HG02885 (cell line): ENCODE measurements at regions not wholly inside any gene's neighbourhood (a gene's known extent, or its start where the extent isn't known, plus 50 kb on each side); places are given as distances from the start of the nearest gene placed in this dataset.
A peak's percentile ranks its signal among the peaks of the same experiment; 100 is the strongest.

Experiments
- ATAC-seq: cut with Tn5 transposase; IDR thresholded peaks from one replicate; pipeline ENCODE4 v1.9.1; 2021; ENCODE audit warnings: mild to moderate bottlenecking; ENCODE audit not compliant: unreplicated experiment, poor library complexity

DNA sequence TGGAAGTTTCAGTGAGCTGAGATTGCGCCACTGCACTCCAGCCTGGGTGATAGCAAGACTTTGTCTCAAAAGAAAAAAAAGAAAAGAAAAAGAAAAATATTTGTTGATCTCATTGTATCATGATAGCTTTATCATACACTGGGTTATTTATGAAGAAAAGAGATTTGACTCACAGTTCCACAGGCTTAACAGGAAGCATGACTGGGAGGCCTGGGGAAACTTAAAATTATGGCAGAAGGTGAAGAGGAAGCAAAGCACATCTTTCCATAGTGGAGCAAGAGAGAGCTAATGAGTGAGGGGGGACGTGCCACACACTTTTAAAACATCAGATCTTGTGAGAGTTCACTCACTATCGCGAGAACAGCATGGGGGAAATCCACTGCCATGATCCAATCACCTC lies 72.7 kb upstream of the FUT8 start:
- ATAC-seq = no peak

DNA sequence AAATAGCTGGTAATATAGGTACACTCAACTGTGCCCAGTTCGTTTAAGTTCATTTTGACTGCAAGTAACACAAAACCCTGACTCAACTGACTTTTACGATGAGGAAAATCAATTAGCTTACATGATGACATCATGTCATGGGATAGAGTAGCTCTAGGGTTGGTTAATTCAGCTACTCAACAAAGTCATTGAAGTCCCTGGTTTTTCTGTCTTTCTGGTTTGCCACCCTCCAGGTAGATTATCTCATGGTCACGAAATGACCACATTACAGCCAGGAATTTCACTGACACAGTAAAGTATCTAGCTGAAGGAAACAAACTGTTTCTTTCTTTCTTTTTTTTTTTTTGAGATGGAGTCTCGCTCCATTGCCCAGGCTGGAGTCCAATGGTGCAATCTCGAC lies 68.5 kb upstream of the FUT8 start:
- ATAC-seq = no peak

DNA sequence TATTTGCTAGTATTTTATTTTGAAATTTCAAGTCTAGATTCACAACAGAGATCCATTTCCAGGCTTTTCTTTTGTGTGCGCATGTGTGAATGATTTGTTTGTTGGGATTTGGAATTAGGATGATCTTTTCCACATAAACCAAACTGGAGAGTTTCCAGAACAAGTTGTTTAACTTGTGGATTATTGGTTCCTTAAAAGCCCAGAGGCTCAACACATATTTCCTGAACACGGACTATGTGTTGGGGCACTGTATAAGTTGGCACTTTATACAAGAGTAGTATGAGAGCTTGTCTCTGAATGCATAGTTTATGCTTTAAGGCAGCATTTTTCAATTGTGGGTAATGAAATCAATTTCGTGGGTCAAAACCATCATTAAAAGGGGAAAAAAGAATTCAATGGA lies 67.3 kb upstream of the FUT8 start:
- ATAC-seq = no peak

DNA sequence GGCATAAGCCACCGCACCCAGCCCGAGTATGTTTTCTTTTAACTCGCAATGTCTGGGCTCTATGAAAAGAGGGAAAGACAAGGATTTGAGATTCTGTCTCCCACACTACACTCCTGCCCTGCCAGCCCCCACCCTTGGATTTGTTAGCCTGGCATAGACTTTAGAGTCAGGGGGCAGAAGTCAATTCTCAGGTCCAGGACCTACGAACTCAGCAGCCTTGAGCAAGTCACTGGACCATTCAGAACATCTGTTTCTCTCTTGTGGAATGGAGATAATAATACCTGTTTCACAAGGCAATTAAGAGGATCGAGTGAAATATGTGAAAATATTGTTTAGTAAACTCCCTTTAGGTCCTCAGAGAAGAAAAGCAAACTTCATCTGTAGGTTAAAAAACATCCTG lies 66.1 kb upstream of the FUT8 start:
- no peak for ATAC-seq

DNA sequence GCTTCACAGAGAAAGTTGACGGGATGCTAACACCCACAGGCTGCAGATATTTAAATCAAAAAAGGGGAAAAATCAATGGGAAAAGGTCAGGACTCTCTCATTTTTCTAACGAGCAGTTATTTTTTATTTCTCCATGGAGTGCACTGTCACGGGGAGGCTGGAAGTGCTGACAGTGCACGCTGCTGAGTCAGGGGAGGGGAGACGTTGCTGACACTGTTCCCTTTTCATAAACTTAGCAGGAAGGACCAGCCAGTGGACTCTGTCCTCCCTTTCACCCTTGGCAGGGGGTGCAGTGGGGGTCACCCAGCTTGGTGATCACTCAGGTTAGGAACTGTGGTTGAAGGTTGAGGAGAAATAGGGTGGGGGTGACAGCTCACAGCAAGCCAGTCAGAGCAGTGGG lies 65.6 kb upstream of the FUT8 start:
- no peak for ATAC-seq

DNA sequence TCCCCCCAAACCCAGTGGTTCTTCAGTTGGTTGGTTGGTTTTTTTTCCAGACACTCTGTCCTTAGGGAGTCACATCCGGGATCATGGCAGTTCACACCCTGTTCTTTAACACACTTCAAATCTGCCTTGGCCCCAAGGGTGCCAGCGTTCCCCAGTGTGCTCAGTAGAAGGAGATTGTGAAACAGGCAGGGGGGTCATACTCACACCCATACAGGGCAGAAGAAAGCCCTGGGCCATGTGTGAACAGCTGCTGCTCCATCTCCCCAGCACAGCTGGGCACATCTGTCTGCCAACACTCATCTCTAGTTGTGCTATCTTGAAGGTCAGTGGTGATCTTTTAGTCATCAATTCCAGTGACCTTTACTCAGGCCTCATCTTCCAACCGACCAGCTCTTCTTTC lies 64.4 kb upstream of the FUT8 start:
- no peak for ATAC-seq

DNA sequence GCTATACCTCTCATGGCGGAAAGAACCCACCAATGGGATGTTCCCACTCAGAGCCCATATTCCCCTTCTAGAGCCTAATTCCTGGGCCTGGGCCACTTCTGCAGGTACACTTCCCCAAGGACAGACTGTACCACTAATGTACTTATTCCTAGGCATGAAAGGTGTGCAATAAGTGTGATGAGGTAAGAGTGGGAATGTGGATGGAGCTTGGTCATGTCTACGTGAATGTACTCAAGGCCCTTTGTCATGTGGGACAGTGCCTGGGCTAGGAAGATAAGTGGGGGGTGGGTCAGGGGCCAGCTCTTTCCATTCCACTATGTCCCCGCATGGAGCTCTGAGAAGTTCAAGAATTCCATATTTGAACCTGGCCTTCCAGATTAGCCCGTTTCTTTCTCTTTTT lies 63.4 kb upstream of the FUT8 start:
- no peak for ATAC-seq

DNA sequence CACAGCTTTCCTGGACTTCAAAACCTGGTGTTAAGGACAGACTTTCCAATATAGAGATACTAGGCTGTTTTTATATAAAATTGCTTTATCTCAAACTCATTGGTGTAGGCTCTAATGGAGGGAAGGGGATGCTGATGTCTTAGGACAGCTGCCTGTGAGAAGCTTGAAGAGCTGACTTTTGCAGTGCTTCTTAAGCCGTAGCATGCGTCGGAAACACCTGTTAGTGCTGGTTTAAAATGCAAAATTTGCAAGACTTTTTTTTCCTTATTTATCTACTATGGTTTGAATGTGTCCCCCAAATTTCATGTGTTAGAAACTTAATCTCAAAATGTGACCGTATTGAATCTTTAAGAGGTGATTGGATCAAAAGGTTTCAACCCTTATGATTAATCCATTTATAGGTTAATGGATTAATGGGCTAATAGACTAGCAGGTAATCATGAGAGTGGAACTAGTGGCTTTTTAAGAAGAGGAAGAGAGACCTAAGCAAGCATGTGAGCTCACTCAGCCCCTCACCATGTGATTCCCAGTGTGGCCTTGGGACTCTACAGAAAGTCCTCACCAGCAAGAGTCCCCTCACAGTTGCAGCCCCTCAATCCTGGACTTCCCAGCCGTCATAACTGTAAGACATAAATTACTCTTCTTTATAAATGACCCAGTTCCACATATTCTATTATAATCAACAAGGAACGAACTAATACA lies 60.9 kb upstream of the FUT8 start:
- peak; percentile 50 for ATAC-seq

DNA sequence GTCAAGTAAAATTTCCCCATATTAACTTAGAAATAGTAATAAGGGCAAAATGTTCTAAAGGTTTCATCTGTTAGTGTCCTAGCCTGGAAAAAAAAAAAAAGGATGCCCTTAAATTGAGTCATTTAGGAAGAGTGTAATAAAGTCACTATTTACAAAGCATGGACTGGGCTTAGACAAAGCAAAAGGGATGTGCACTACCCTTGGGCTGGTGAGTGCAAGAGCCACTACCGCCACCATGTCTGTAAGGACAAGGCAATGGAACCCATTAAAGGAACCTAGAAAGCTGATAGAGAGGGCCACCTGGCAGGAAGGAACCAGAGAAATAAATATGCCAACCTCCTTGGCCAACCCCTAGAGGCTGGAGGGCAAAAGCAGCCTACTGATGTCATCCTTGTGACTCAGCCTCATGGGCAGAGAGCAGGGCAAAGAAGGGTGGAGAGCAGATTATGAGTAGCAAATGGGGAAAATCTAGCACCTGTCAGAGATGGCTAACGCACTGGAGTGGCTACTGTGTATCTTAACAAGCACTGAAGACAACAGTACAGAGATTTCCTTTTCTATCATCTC lies 59.5 kb upstream of the FUT8 start:
- no peak for ATAC-seq

DNA sequence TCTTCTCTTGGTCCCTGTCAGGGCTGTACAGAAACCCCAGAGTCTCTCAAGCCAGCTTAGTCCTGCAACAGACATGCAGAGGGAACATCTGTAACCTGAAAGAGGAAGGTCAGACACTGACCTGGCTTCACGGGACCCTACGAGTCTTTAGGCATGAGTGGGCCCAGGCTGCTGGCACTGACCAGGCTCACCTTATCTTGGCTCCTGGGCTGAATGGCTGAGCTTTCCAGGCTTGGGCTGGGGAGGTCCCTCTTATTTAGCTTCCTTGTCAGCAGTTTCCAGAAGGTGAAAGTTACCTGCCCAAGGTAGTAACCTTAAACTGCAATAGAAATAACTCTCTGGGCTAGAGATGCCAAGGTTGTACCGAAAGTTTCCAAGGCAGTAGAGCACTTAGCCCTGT lies 58.4 kb upstream of the FUT8 start:
- ATAC-seq = no peak

DNA sequence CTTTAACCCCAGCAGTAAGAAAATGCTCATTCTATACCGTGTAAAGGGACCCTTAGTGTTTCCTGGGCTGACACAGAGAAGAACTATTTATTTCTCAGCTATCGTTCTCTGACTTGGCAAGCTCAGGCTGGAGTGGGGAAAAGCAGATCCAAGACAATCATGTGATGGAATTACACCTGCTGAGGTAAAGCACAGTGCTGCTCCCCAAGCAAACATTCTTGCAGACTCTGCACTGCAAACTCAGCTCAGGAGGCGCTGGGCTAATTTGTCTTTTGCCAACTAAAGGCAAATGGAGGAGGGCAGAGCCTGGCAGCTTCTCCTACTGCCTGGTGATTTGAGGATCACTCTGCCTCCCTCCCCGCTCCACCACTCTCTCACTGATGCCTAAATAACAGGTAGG lies 57.8 kb upstream of the FUT8 start:
- ATAC-seq = no peak

DNA sequence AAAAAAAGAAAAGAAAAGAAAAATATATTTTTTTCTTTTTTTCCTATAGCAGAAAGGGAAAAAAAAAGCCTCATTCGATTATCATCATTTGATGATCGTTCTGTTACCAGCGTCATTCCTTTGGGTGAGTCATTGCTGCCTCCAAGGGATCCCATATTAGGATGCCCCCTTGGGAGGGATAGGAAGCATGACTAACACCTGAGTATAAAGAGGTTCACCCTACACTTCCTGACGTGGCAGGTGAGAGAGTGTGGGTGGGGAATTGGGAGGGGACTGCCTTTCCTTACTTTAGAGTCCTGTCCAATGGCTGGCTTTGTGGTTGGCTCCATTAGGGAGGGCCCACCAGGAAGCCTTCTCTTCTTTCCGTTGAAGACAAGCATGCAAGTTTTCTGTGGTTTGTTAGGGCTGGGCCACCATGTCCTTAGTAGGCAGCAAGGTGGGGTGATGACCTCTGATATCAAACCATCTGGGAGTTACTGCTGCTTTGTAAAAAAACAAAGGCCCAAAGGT lies 56.1 kb upstream of the FUT8 start:
- ATAC-seq = no peak

DNA sequence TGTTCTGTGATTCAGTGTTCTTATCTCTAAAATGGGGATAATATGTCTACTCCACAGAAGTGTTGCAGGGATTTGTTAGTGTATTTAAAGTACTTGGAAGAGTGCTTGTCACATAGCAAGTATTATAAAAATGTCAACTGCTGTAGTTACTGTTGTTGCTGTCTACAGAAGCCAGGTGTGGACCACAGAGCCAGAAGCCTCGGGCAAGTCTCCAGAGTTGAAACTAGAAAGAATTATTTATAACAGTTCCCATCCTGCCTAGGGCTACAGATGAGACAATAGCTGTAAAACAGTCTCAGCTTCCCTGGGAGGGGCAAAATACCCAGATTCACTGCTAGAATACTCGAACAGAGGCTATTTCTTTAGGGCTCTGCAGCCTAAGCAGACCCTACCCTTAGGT lies 55.4 kb upstream of the FUT8 start:
- ATAC-seq = peak; percentile 40

DNA sequence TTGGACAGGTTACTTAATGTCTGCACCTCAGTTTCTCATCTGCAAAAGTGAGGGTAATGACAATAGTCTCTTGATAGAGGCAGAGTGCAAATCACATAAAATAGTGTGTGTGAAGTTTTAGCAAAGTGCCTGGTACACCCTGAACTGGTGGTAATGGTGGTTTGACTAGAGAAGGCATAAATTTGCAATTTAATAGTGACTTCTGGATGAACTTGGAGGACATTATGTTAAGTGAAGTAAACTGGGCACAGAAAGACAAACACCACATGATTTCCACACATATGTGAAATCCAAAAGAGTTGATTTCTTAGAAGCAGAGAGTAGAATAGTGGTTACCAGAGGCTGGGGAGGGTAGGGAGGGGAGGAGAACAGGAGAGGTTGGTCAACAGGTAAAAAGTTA lies 54.8 kb upstream of the FUT8 start:
- no peak for ATAC-seq

DNA sequence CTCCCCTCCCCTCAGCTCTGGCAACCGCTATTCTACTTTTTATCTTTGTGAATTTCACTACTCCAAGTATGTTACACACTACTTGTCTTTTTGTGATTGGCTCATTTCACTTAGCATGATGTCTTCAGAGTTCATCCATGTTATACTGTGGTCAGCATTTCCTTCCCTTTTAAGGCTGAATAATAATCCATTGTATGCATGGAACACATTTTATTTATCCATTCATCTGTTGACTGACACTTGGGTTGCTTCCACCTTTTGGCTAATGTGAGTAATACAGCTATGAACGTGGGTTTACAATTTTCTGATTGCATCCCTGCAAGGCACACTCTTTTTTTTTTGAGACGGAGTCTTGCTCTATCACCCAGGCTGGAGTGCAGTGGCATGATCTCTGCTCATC lies 53.0 kb upstream of the FUT8 start:
- ATAC-seq = no peak

DNA sequence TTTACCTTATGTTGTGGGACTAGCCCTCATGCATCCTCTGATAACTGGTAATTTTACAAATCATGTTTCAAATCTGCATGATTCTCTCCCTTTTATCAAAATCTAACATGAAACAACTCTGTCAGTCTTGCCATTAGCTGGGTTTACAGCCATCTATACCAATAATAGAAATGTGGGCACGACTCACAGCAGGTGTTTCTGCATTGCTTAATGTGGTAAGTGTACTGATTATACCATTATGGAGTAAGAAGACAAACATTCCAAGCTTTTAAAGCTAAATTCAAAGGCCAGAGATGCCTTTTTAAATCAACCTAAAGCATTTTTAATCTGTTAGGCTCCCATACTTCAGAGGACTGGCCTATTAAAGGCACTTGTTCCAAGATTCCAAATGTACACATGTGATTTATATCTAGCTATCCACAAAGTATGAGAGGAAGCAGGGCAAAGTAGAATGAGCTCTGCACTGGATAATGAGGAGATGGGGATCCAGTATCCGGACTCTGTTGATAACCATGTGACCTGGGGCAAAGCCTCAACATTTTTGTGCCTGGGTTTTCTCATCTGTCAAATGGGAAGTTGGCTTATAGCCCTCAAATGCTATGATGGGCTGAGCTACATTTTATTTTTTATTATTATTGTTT lies 52.3 kb upstream of the FUT8 start:
- no peak for ATAC-seq

DNA sequence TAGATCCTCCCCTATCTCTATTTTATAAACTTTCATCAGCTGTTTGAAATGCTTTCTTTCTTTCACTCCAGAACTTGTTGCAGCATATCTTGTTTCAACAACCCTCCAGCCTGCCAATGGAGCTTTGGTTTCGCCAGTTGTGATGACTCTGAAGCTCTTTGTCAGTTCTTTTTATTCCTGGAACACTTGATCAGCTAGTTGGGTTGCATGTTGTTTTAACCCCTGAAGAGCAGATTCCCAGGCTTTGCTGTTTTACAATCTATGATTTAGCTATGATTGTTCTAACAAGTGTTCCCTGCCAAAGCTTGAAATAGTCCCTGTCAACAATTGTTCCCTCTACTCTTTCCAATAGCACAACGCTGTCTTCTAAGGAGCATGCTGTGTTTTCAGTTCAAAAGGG lies 50.6 kb upstream of the FUT8 start:
- ATAC-seq = no peak
